ENCODE measurements at regions not wholly inside any gene's neighbourhood (a gene's known extent, or its start where the extent isn't known, plus 50 kb on each side); places are given as distances from the start of the nearest gene placed in this dataset.

GRCh38 chr20:18979132-18979531 is 165.5 kb downstream of the SCP2D1 start:
- TF ChIP-seq CTCF (conservative IDR thresholded peaks at IDR 0.05 in 1 of 2, IDR thresholded peaks at IDR 0.05 in 1 of 2; ENCODE audit: low read depth in 1 of 2, low read length in 2 of 2), result no peak
- TF ChIP-seq EZH2 (IDR thresholded peaks at IDR 0.05; ENCODE audit: low read length, missing control alignments), result no peak
